H9 (cell line): ENCODE measurements at regions not wholly inside any gene's neighbourhood (a gene's known extent, or its start where the extent isn't known, plus 50 kb on each side); places are given as distances from the start of the nearest gene placed in this dataset.

Source experiments
- DNase-seq: peaks from one replicate; pipeline ENCODE4 v3.0.0-alpha.2; 2017
- H2AFZ ChIP-seq: one replicate; pipeline ENCODE4 v1.6.1; 2013; ENCODE audit warnings: mild to moderate bottlenecking, low read length, control low read depth, moderate library complexity
- H2AK5ac ChIP-seq: 2 replicates; pipeline ENCODE4 v1.6.1; 2013; ENCODE audit warnings: low read length, control low read depth, mixed read lengths; ENCODE audit not compliant: insufficient read length
- H2BK120ac ChIP-seq: one replicate; pipeline ENCODE4 v1.6.1; 2013; ENCODE audit warnings: low read depth, mild to moderate bottlenecking, low read length, control low read depth, inconsistent platforms; ENCODE audit not compliant: poor library complexity, severe bottlenecking
- H2BK12ac ChIP-seq: 2 replicates; pipeline ENCODE4 v1.6.1; 2013; ENCODE audit warnings: low read length, control low read depth, mixed read lengths, low read depth; ENCODE audit not compliant: insufficient read length
- H2BK15ac ChIP-seq: 2 replicates; pipeline ENCODE4 v1.6.1; 2013; ENCODE audit warnings: low read depth, low read length, control low read depth
- H2BK20ac ChIP-seq: one replicate; pipeline ENCODE4 v1.6.1; 2013; ENCODE audit warnings: low read depth, mild to moderate bottlenecking, low read length, control low read depth, inconsistent platforms; ENCODE audit not compliant: poor library complexity, severe bottlenecking
- H2BK5ac ChIP-seq: 2 replicates; pipeline ENCODE4 v1.6.1; 2013; ENCODE audit warnings: low read length, control low read depth, mixed read lengths; ENCODE audit not compliant: insufficient read length
- H3K14ac ChIP-seq: 2 replicates; pipeline ENCODE4 v1.6.1; 2013; ENCODE audit warnings: low read length, control low read depth; ENCODE audit not compliant: insufficient read depth
- H3K18ac ChIP-seq: 2 replicates; pipeline ENCODE4 v1.6.1; 2013; ENCODE audit warnings: low read depth, mild to moderate bottlenecking, mixed read lengths, low read length, control low read depth; ENCODE audit not compliant: insufficient read length
- H3K23ac ChIP-seq: 2 replicates; pipeline ENCODE4 v1.6.1; 2013; ENCODE audit warnings: low read length, control low read depth, mixed read lengths, low read depth; ENCODE audit not compliant: insufficient read length
- H3K23me2 ChIP-seq: 2 replicates; pipeline ENCODE4 v1.6.1; 2013; ENCODE audit warnings: low read depth, mild to moderate bottlenecking, mixed read lengths, low read length, control low read depth; ENCODE audit not compliant: insufficient read length, poor library complexity, severe bottlenecking
- H3K27ac ChIP-seq: 2 replicates; pipeline ENCODE4 v1.5.1; 2013; ENCODE audit warnings: low read length, control low read depth, mixed read lengths, low read depth; ENCODE audit not compliant: insufficient read length
- H3K27me3 ChIP-seq: 2 replicates; pipeline ENCODE4 v1.6.1; 2013; ENCODE audit warnings: low read length, control low read depth, inconsistent platforms; ENCODE audit not compliant: insufficient read depth
- H3K4ac ChIP-seq: 2 replicates; pipeline ENCODE4 v1.6.1; 2013; ENCODE audit warnings: low read depth, mild to moderate bottlenecking, control low read depth, inconsistent platforms, low read length, moderate library complexity
- H3K4me1 ChIP-seq: 2 replicates; pipeline ENCODE4 v1.6.1; 2013; ENCODE audit warnings: low read length, control low read depth, inconsistent platforms; ENCODE audit not compliant: insufficient read depth
- H3K4me2 ChIP-seq: 2 replicates; pipeline ENCODE4 v1.6.1; 2013; ENCODE audit warnings: low read length, control low read depth, mixed read lengths; ENCODE audit not compliant: insufficient read length, insufficient read depth
- H3K56ac ChIP-seq: 2 replicates; pipeline ENCODE4 v1.6.1; 2013; ENCODE audit warnings: low read depth, mild to moderate bottlenecking, mixed read lengths, low read length, control low read depth; ENCODE audit not compliant: insufficient read length
- H3K79me1 ChIP-seq: 2 replicates; pipeline ENCODE4 v1.6.1; 2013; ENCODE audit warnings: low read depth, mild to moderate bottlenecking, moderate library complexity, low read length, control low read depth, inconsistent platforms; ENCODE audit not compliant: insufficient read depth, poor library complexity, severe bottlenecking
- H3K79me2 ChIP-seq: 2 replicates; pipeline ENCODE4 v1.6.1; 2013; ENCODE audit warnings: low read length, control low read depth, inconsistent platforms; ENCODE audit not compliant: insufficient read depth
- H3K9ac ChIP-seq: 2 replicates; pipeline ENCODE4 v1.6.1; 2013; ENCODE audit warnings: low read length, control low read depth, mixed read lengths; ENCODE audit not compliant: insufficient read length; ENCODE audit errors: extremely low read depth
- H3K9me3 ChIP-seq: one replicate; pipeline ENCODE4 v1.6.1; 2013; ENCODE audit warnings: low read depth, low read length, inconsistent platforms; ENCODE audit not compliant: control insufficient read depth
- H3T11ph ChIP-seq: one replicate; pipeline ENCODE4 v1.6.1; 2013; ENCODE audit warnings: mild to moderate bottlenecking, low read length, control low read depth, inconsistent platforms
- H4K20me1 ChIP-seq: one replicate; pipeline ENCODE4 v1.6.1; 2013; ENCODE audit not compliant: control insufficient read depth, insufficient read length, insufficient read depth
- H4K5ac ChIP-seq: 2 replicates; pipeline ENCODE4 v1.6.1; 2013; ENCODE audit warnings: low read depth, mild to moderate bottlenecking, mixed read lengths, low read length, control low read depth; ENCODE audit not compliant: insufficient read length
- H4K8ac ChIP-seq: replicated peaks from 2 replicates; pipeline ENCODE4 v1.6.1; 2013; ENCODE audit warnings: low read length, control low read depth, mixed read lengths, low read depth; ENCODE audit not compliant: insufficient read length
- H4K91ac ChIP-seq: 2 replicates; pipeline ENCODE4 v1.6.1; 2013; ENCODE audit warnings: low read depth, mild to moderate bottlenecking, moderate library complexity, mixed read lengths, low read length, control low read depth; ENCODE audit not compliant: insufficient read length
- H3K27ac Mint-ChIP-seq, 3 experiments: 2 replicates in 2 of 3; 3 replicates in 1 of 3; pipeline ENCODE4 v1.8.0; 2020 to 2021; ENCODE audit warnings: mixed read lengths in 3 of 3, mild to moderate bottlenecking in 1 of 3, moderate library complexity in 1 of 3
- H3K27me3 Mint-ChIP-seq: 2 replicates; pipeline ENCODE4 v1.8.0; 2021; ENCODE audit warnings: low read depth, mild to moderate bottlenecking, moderate library complexity, mixed read lengths
- H3K36me3 Mint-ChIP-seq, 3 experiments: 2 replicates in 2 of 3; 3 replicates in 1 of 3; pipeline ENCODE4 v1.8.0; 2020 to 2021; ENCODE audit warnings: low read depth in 3 of 3, mixed read lengths in 3 of 3; ENCODE audit not compliant: insufficient read depth in 1 of 3
- H3K4me1 Mint-ChIP-seq, 2 experiments: 2 replicates each; pipeline ENCODE4 v1.8.0; 2020; ENCODE audit warnings: mixed read lengths in 2 of 2
- H3K4me3 Mint-ChIP-seq, 2 experiments: 2 replicates in 1 of 2; 3 replicates in 1 of 2; pipeline ENCODE4 v1.8.0; 2020 to 2021; ENCODE audit warnings: mild to moderate bottlenecking in 2 of 2, mixed read lengths in 2 of 2, moderate library complexity in 1 of 2
- H3K9me3 Mint-ChIP-seq, 2 experiments: 2 replicates in 1 of 2; 3 replicates in 1 of 2; pipeline ENCODE4 v1.8.0; 2020; ENCODE audit warnings: mild to moderate bottlenecking in 2 of 2, mixed read lengths in 2 of 2, moderate library complexity in 1 of 2
- TF ChIP-seq, protein P1 (sequence below): fragments of 200-600 bp; sonication (generic); conservative IDR thresholded peaks from 3 replicates; pipeline ENCODE4 v1.8.0; 2021; ENCODE audit warnings: antibody characterized with exemption, mild to moderate bottlenecking

DNA sequence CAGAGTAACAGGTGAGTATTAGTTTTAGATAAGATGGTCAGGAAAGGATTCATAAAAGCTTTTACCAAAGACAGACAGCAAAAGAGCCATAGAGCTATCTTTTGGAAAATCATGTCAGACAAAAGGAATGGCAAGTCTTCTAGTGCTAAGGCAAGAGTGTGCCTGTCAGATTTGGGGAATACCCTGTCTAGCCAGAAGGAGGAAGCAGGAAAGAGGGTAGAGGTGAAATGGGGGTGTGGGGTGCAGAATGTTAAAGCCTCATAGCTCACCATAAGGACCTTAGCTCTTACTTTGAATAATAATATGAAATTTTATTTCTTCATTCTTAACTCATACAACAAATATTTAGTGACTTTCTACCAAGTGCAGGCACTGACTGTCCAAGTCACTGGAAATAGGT lies 512.1 kb upstream of the ROBO2 start:
- no peak overlapping the region for H3K9ac ChIP-seq
- Mint-ChIP-seq H3K4me1 (peaks cover 5% of the 10 kb centered on the region in 2 experiments; a peak in 2 of 4 replicates), H3K4me3 (no peak overlapping the region), H3K27me3 (no peaks in the 10 kb centered on the region), H3K27ac (no peak overlapping the region), H3K9me3 (no peaks in the 10 kb centered on the region), H3K36me3 (no peaks in the 10 kb centered on the region)
- no peak overlapping the region for H3T11ph ChIP-seq
- TF ChIP-seq, protein P1, sequence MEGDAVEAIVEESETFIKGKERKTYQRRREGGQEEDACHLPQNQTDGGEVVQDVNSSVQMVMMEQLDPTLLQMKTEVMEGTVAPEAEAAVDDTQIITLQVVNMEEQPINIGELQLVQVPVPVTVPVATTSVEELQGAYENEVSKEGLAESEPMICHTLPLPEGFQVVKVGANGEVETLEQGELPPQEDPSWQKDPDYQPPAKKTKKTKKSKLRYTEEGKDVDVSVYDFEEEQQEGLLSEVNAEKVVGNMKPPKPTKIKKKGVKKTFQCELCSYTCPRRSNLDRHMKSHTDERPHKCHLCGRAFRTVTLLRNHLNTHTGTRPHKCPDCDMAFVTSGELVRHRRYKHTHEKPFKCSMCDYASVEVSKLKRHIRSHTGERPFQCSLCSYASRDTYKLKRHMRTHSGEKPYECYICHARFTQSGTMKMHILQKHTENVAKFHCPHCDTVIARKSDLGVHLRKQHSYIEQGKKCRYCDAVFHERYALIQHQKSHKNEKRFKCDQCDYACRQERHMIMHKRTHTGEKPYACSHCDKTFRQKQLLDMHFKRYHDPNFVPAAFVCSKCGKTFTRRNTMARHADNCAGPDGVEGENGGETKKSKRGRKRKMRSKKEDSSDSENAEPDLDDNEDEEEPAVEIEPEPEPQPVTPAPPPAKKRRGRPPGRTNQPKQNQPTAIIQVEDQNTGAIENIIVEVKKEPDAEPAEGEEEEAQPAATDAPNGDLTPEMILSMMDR = no peak
- no peak overlapping the region for H3K18ac ChIP-seq
- no peak overlapping the region for H4K8ac ChIP-seq
- no peak overlapping the region for H2BK5ac ChIP-seq
- H3K27ac ChIP-seq = no peak overlapping the region
- H3K4ac ChIP-seq = no peak overlapping the region
- no peak overlapping the region for H2BK15ac ChIP-seq
- H3K9me3 ChIP-seq = no peaks in the 10 kb centered on the region
- H3K14ac ChIP-seq = no peak overlapping the region
- H3K4me1 ChIP-seq = no peaks in the 10 kb centered on the region; the same call in 1 of the 2 replicates
- H4K91ac ChIP-seq = no peak overlapping the region
- DNase-seq = no peak
- H2BK12ac ChIP-seq = no peak overlapping the region
- no peak overlapping the region for H3K4me2 ChIP-seq
- no peaks in the 10 kb centered on the region for H3K79me1 ChIP-seq
- H3K23me2 ChIP-seq = no peaks in the 10 kb centered on the region
- no peaks in the 10 kb centered on the region for H3K27me3 ChIP-seq
- H2BK120ac ChIP-seq = no peak overlapping the region
- no peaks in the 10 kb centered on the region for H4K20me1 ChIP-seq
- no peak overlapping the region for H3K23ac ChIP-seq
- H2BK20ac ChIP-seq = no peak overlapping the region
- no peak overlapping the region for H4K5ac ChIP-seq
- H3K56ac ChIP-seq = no peak overlapping the region
- H3K79me2 ChIP-seq = no peaks in the 10 kb centered on the region
- no peak overlapping the region for H2AFZ ChIP-seq
- no peak overlapping the region for H2AK5ac ChIP-seq
